ENCODE measurements at regions not wholly inside any gene's neighbourhood (a gene's known extent, or its start where the extent isn't known, plus 50 kb on each side); places are given as distances from the start of the nearest gene placed in this dataset.
A peak's percentile ranks its signal among the peaks of the same experiment; 100 is the strongest.

DNA sequence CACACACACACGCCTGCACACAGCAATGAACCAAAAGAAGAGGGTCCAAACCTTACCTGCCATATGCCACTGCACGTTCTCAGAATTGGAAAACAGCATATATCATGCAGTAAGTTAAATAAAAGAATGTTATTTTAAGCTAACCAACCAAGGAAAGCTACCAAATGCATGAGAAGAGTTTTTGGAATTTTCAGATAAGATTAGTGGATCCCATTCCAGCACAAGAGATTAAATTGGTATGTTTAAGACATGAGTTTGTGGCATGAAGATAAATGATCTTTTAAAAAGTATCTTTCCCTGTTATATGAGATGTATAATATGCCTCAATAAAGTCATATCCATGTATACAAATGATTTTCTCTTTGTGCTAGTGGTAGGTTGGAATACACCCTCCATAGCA, 811.4 kb downstream of the NR2F2 start:
- Histone ChIP-seq H3K36me3 (no peaks in the 10 kb centered on the region), H3K27ac (no peak overlapping the region), H3K4me3 (no peak overlapping the region), H3K4me1 (no peaks in the 10 kb centered on the region), H3K9me3 (no peaks in the 10 kb centered on the region), H3K27me3 (no peaks in the 10 kb centered on the region)
- 46 to 47% methylated on average over 2 of the region's 2 CpGs for WGBS, 2 donors
- no peak for DNase-seq
- no peak for ATAC-seq (ENCODE audit: low FRiP score in 2 of 2)
- no peak for TF ChIP-seq POLR2AphosphoS5 (IDR thresholded peaks at IDR 0.05)
- TF ChIP-seq, protein P1, sequence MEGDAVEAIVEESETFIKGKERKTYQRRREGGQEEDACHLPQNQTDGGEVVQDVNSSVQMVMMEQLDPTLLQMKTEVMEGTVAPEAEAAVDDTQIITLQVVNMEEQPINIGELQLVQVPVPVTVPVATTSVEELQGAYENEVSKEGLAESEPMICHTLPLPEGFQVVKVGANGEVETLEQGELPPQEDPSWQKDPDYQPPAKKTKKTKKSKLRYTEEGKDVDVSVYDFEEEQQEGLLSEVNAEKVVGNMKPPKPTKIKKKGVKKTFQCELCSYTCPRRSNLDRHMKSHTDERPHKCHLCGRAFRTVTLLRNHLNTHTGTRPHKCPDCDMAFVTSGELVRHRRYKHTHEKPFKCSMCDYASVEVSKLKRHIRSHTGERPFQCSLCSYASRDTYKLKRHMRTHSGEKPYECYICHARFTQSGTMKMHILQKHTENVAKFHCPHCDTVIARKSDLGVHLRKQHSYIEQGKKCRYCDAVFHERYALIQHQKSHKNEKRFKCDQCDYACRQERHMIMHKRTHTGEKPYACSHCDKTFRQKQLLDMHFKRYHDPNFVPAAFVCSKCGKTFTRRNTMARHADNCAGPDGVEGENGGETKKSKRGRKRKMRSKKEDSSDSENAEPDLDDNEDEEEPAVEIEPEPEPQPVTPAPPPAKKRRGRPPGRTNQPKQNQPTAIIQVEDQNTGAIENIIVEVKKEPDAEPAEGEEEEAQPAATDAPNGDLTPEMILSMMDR (IDR thresholded peaks at IDR 0.05), result no peak
- TF ChIP-seq POLR2A (IDR thresholded peaks at IDR 0.05), result no peak
- TF ChIP-seq EP300 (IDR thresholded peaks at IDR 0.05), result no peak

DNA sequence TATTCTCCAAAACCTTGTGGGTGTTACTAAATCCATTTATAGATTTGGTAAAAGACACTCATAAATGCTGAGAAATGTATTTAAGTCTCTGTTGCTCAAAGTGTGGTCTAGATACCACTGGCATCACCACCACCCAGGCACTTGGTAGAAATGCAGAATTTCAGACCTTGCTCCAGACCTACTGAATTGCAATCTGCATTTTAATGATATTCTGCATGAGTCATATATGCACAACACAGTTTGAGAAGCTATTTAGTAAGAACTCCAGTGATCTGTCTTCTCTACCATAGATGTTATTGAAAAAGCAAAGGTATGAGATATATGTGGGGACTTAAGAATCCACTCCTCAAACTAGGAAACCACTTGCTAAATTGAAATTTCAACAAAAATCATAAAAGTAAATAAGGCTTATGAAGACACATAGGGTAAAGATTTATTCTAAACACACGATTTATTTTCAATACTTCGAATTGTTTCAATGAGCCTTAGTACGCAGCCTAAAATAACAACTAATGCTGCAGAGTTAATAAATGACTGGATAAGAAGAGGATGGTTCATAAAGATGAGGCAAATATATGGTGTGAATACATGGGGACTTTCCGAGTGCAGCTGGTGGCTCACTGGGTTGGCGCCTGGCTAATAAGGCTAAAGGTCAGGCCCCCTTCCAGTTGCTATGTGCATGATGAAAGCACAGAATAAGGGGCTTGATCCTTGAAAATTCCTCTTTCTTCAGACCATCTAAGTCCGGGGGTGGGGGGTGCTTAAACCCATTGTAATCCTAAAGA, 813.3 kb downstream of the NR2F2 start:
- DNase-seq, result no peak
- H3K4me3 ChIP-seq, result no peak overlapping the region
- TF ChIP-seq, protein P1 (IDR thresholded peaks at IDR 0.05), result no peak
- TF ChIP-seq POLR2AphosphoS5 (IDR thresholded peaks at IDR 0.05) (no peak), EP300 (IDR thresholded peaks at IDR 0.05) (no peak), POLR2A (IDR thresholded peaks at IDR 0.05) (no peak)
- 87 to 91% methylated on average over 6 of the region's 6 CpGs for WGBS, 2 donors
- no peaks in the 10 kb centered on the region for H3K4me1 ChIP-seq
- no peak for ATAC-seq (ENCODE audit: low FRiP score in 2 of 2)
- H3K27ac ChIP-seq, result no peak overlapping the region
- no peaks in the 10 kb centered on the region for H3K36me3 ChIP-seq
- H3K9me3 ChIP-seq, result no peaks in the 10 kb centered on the region
- no peaks in the 10 kb centered on the region for H3K27me3 ChIP-seq

DNA sequence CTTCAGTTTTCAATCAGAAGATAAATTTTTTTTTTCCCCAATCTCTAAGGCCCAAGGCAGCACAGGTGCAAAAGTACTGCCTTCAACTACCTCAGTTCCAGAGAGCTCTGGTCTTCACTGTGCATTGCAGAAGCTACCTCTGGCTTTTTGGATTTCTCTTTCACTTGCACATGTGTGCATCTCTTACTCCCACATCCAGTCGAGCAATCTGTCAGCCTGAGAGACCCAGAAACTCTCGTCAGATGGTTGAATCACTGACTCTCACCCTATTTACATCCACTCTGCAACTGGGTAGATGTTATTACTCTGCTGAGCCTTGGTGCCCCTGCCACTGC, 813.8 kb downstream of the NR2F2 start:
- DNase-seq, result no peak
- Histone ChIP-seq H3K36me3 (no peaks in the 10 kb centered on the region), H3K27me3 (no peaks in the 10 kb centered on the region), H3K9me3 (no peaks in the 10 kb centered on the region), H3K4me1 (no peaks in the 10 kb centered on the region), H3K27ac (no peak overlapping the region), H3K4me3 (no peak overlapping the region)
- TF ChIP-seq POLR2A (IDR thresholded peaks at IDR 0.05) (no peak), EP300 (IDR thresholded peaks at IDR 0.05) (no peak), POLR2AphosphoS5 (IDR thresholded peaks at IDR 0.05) (no peak)
- TF ChIP-seq, protein P1 (IDR thresholded peaks at IDR 0.05), result no peak
- 61 to 66% methylated on average over 2 of the region's 2 CpGs for WGBS, 2 donors
- no peak for ATAC-seq (ENCODE audit: low FRiP score in 2 of 2)

GRCh38 chr15:97146929-97147870, 813.3 kb upstream of the ARRDC4 start:
- ATAC-seq (ENCODE audit: low FRiP score in 2 of 2) (no peak), DNase-seq (peak in 1 of 2 donors; percentile 13)
- TF ChIP-seq EP300 (IDR thresholded peaks at IDR 0.05), result no peak
- Histone ChIP-seq H3K27me3 (no peaks in the 10 kb centered on the region), H3K36me3 (no peaks in the 10 kb centered on the region), H3K27ac (no peak overlapping the region), H3K9me3 (no peaks in the 10 kb centered on the region), H3K4me1 (no peaks in the 10 kb centered on the region), H3K4me3 (no peak overlapping the region)
- 81 to 83% methylated on average over 18 of the region's 18 CpGs for WGBS, 2 donors

GRCh38 chr15:97153356-97153965, 807.0 kb upstream of the ARRDC4 start:
- WGBS, 2 donors, result 80 to 88% methylated on average over 1 of the region's 1 CpG

More at GRCh38 chr15:97153356-97153965, 807.0 kb upstream of the ARRDC4 start:
- H3K36me3 ChIP-seq, result no peaks in the 10 kb centered on the region
- no peaks in the 10 kb centered on the region for H3K27me3 ChIP-seq
- H3K27ac ChIP-seq, result no peak overlapping the region
- ATAC-seq (ENCODE audit: low FRiP score in 2 of 2), result no peak
- no peak overlapping the region for H3K4me3 ChIP-seq
- no peaks in the 10 kb centered on the region for H3K4me1 ChIP-seq
- DNase-seq, result no peak
- H3K9me3 ChIP-seq, result no peaks in the 10 kb centered on the region
- TF ChIP-seq EP300 (IDR thresholded peaks at IDR 0.05) (no peak), POLR2AphosphoS5 (IDR thresholded peaks at IDR 0.05) (no peak), POLR2A (IDR thresholded peaks at IDR 0.05) (no peak)
- TF ChIP-seq, protein P1 (IDR thresholded peaks at IDR 0.05), result no peak
